A673 (cell line): ENCODE measurements at regions not wholly inside any gene's neighbourhood (a gene's known extent, or its start where the extent isn't known, plus 50 kb on each side); places are given as distances from the start of the nearest gene placed in this dataset.

Experiments
- BruUV-seq: library from RNA; stranded (reverse); fragments of 400-500 nt; replicated peaks from 2 replicates; lab custom pipeline; 2021; lab: Mats Ljungman, UMichigan
- CTCF ChIA-PET: fragments of 300-600 bp; sonication (Branson Sonifier 250); formaldehyde crosslinking; loops from one replicate; lab custom pipeline; 2022; ENCODE audit warnings: antibody characterized with exemption; lab: Charles Lee
- POLR2A ChIA-PET: fragments of 300-600 bp; sonication (Branson Sonifier 250); formaldehyde crosslinking; loops from one replicate; lab custom pipeline; 2022; ENCODE audit warnings: antibody characterized with exemption; ENCODE audit not compliant: low non-redundant PET; lab: Charles Lee
- DNase-seq: peaks from one replicate; pipeline ENCODE4 v3.0.0-alpha.2; 2015; ENCODE audit warnings: low spot score
- H3K27ac ChIP-seq: fragments of 200-600 bp; sonication (generic); 2 replicates; pipeline ENCODE4 v1.5.1; 2016; ENCODE audit warnings: mixed run types, low read depth, mild to moderate bottlenecking, mixed read lengths, antibody characterized with exemption, low read length; ENCODE audit not compliant: poor library complexity, severe bottlenecking
- H3K27me3 ChIP-seq: fragments of 200-600 bp; sonication (generic); replicated peaks from 2 replicates; pipeline ENCODE4 v1.6.1; 2017; ENCODE audit warnings: mixed run types, low read depth, mild to moderate bottlenecking, mixed read lengths, antibody characterized with exemption, low read length; ENCODE audit not compliant: insufficient read depth, poor library complexity
- H3K36me3 ChIP-seq: fragments of 200-600 bp; sonication (generic); 2 replicates; pipeline ENCODE4 v1.6.1; 2016; ENCODE audit warnings: mixed run types, mild to moderate bottlenecking, mixed read lengths, antibody characterized with exemption, low read length; ENCODE audit not compliant: insufficient read depth, poor library complexity, severe bottlenecking
- H3K4me1 ChIP-seq: fragments of 200-600 bp; sonication (generic); 2 replicates; pipeline ENCODE4 v1.6.1; 2017; ENCODE audit warnings: mixed run types, mild to moderate bottlenecking, mixed read lengths, antibody characterized with exemption, low read length; ENCODE audit not compliant: insufficient read depth, poor library complexity, severe bottlenecking
- H3K4me3 ChIP-seq: fragments of 200-600 bp; sonication (generic); 2 replicates; pipeline ENCODE4 v1.5.1; 2016; ENCODE audit warnings: low read depth, mixed run types, mild to moderate bottlenecking, mixed read lengths, low read length; ENCODE audit not compliant: poor library complexity, severe bottlenecking
- H3K9me3 ChIP-seq: fragments of 200-600 bp; sonication (generic); 2 replicates; pipeline ENCODE4 v1.6.1; 2016; ENCODE audit warnings: mixed run types, low read depth, mild to moderate bottlenecking, mixed read lengths, antibody characterized with exemption, low read length; ENCODE audit not compliant: poor library complexity, severe bottlenecking
- EZH2 ChIP-seq: fragments of 200-600 bp; sonication (generic); IDR thresholded peaks from 2 replicates; pipeline ENCODE4 v1.6.1; 2017; ENCODE audit warnings: borderline replicate concordance, low read depth, mild to moderate bottlenecking, mixed read lengths, antibody characterized with exemption, low read length; ENCODE audit not compliant: poor library complexity, severe bottlenecking
- intact Hi-C: fragments of 100-400 bp; cut with micrococcal nuclease; formaldehyde crosslinking; loops from one replicate; pipeline ENCODE4 v1.10.0; 2022; ENCODE audit not compliant: unreplicated experiment
- TF ChIP-seq, protein P1 (sequence below): fragments of 300-800, 200-600 bp; sonication (generic); conservative IDR thresholded peaks from 2 replicates; pipeline ENCODE4 v1.5.1; 2017; ENCODE audit warnings: low read depth, mild to moderate bottlenecking, antibody characterized with exemption, low read length, moderate library complexity, mixed read lengths

DNA sequence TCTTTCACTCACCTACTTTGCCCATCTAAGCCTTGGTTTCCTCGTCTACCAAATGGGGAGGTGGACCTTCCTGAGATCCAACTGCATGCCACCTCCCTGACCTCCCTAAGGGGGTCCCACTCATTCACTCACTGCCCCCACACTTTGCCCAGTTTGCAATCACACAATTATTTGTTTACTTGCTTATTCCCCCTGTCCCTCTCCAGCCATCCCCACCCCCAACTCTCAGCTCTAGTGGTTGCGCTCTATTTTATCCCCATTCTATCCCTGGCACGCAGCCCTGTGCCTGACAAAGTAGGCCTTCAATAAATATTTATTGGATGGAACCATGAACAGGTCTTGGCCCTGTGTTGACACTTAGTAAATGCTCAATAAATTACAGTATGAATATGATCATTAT lies 130.8 kb upstream of the LARP1 start:
- Histone ChIP-seq H3K27ac (no peak overlapping the region), H3K4me1 (peaks cover 8% of the 10 kb centered on the region), H3K4me3 (no peak overlapping the region), H3K9me3 (no peaks in the 10 kb centered on the region), H3K27me3 (no peaks in the 10 kb centered on the region), H3K36me3 (no peaks in the 10 kb centered on the region)
- intact Hi-C loops, result no loop called here
- POLR2A ChIA-PET, result no interaction called here
- TF ChIP-seq, protein P1, sequence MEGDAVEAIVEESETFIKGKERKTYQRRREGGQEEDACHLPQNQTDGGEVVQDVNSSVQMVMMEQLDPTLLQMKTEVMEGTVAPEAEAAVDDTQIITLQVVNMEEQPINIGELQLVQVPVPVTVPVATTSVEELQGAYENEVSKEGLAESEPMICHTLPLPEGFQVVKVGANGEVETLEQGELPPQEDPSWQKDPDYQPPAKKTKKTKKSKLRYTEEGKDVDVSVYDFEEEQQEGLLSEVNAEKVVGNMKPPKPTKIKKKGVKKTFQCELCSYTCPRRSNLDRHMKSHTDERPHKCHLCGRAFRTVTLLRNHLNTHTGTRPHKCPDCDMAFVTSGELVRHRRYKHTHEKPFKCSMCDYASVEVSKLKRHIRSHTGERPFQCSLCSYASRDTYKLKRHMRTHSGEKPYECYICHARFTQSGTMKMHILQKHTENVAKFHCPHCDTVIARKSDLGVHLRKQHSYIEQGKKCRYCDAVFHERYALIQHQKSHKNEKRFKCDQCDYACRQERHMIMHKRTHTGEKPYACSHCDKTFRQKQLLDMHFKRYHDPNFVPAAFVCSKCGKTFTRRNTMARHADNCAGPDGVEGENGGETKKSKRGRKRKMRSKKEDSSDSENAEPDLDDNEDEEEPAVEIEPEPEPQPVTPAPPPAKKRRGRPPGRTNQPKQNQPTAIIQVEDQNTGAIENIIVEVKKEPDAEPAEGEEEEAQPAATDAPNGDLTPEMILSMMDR, result no peak
- TF ChIP-seq EZH2, result no peak
- no TSS peak for BruUV-seq
- no peak for DNase-seq
- CTCF ChIA-PET, result no interaction called here

DNA sequence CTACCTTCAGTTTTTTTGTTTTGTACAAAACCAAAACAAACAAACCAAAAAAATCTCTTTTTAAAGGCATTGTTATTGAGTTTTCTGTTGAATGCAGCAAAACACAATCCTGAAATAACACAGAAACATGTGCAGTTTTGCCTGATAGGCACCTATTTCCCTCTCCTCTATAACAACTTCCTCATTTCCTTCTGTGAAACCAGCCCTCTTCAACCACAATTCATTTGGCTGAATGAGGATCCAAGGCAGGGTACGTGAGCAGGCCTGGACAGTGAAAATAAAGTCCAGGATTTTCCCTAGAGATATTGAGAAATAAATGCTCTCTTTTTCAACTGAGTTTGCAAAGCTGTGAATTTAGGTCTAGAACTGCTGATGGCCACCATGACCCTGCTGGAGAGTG lies 134.8 kb upstream of the LARP1 start:
- H3K4me1 ChIP-seq, result no peaks in the 10 kb centered on the region
- no peak overlapping the region for H3K4me3 ChIP-seq
- CTCF ChIA-PET, result no interaction called here
- H3K27me3 ChIP-seq, result peaks cover 2% of the 10 kb centered on the region
- no peak overlapping the region for H3K27ac ChIP-seq
- TF ChIP-seq, protein P1, result no peak
- TF ChIP-seq EZH2, result no peak
- POLR2A ChIA-PET, result no interaction called here
- no peak for DNase-seq
- intact Hi-C loops, result no loop called here
- no peaks in the 10 kb centered on the region for H3K36me3 ChIP-seq
- no peaks in the 10 kb centered on the region for H3K9me3 ChIP-seq
- no TSS peak for BruUV-seq

DNA sequence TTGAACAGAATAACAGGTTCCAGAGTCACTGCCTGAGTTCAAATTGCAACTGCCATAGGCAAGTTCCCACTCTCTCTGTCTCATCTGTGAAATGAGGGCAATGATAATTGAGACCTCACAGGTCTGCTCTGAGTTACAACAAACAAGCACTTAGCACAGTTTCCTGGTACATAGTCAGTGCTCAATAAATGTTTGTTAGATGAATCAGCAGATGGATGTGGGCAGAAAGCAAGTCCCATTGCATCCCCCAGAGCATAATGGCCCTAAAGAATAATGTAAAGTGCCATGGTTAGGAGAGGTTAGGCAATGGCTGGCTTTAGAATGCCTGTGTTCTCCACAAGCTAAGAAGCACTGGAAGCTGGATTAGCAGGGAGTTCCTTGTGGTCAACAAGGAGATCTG lies 136.5 kb upstream of the LARP1 start:
- POLR2A ChIA-PET, result no interaction called here
- Histone ChIP-seq H3K36me3 (no peaks in the 10 kb centered on the region), H3K9me3 (no peaks in the 10 kb centered on the region), H3K4me1 (no peaks in the 10 kb centered on the region), H3K27ac (no peak overlapping the region), H3K4me3 (no peak overlapping the region), H3K27me3 (peaks cover 5% of the 10 kb centered on the region)
- no peak for DNase-seq
- no TSS peak for BruUV-seq
- no peak for TF ChIP-seq EZH2
- TF ChIP-seq, protein P1, result no peak
- intact Hi-C loops, result no loop called here
- CTCF ChIA-PET, result no interaction called here
